ENCODE measurements at regions not wholly inside any gene's neighbourhood (a gene's known extent, or its start where the extent isn't known, plus 50 kb on each side); places are given as distances from the start of the nearest gene placed in this dataset.
"Not testable (repeated sequence)": the region's sequence is repeated elsewhere in the genome, so short reads cannot be mapped to it uniquely, and the experiment has no call there.

DNA sequence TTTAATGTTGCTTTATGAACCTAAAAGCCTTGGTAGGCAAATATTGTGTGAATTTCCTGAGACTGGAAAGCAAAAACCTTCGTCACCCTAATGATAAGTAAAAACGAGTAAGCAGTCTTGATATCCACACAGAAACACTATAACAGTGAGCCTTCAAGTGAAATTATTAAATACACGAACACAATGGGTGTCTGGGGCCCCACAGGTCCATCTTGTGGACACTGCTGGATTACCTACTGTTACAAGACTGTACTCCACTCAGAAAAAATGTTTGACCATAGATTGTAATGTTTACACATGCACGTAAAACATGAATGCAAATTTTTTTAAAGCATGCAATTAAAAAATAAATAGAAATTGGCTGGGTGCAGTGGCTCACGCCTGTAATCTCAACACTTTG is 466.9 kb downstream of the CD83 start:
- ATAC-seq (ENCODE audit: low read depth) = no peak
- DNase-seq = no peak
- peaks cover 14% of the 10 kb centered on the region for H3K9me3 Mint-ChIP-seq
- no peaks in the 10 kb centered on the region for H3K4me1 Mint-ChIP-seq
- no peak overlapping the region for H3K4me3 Mint-ChIP-seq
- H3K27ac Mint-ChIP-seq = no peak overlapping the region
- H3K27me3 Mint-ChIP-seq = peaks cover 10% of the 10 kb centered on the region
- H3K36me3 Mint-ChIP-seq = peaks cover 1% of the 10 kb centered on the region
- POLR2A ChIA-PET = no interaction called here

DNA sequence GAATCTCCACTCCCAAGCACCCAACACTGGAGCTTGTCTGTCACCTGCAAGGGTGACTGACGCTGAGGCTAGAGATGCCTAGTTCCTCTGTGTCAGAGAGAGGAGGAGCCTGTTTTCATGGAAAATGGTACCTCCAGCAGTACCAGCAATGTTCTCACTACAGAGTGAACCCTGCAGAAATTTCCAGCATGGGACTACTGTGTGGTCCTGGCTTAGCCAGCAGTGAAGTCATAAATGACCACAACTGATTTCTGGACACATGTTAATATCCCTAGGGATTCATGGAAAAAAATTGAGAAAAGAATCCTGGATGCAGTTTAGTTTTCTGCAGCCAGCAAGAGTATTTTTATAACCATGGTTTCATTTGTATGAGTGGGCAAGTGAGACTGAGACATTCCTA is 468.1 kb downstream of the CD83 start:
- H3K4me3 Mint-ChIP-seq = no peak overlapping the region
- H3K9me3 Mint-ChIP-seq = peaks cover 13% of the 10 kb centered on the region
- H3K27ac Mint-ChIP-seq = no peak overlapping the region
- H3K4me1 Mint-ChIP-seq = no peaks in the 10 kb centered on the region
- H3K36me3 Mint-ChIP-seq = peaks cover 1% of the 10 kb centered on the region
- POLR2A ChIA-PET = no interaction called here
- H3K27me3 Mint-ChIP-seq = peaks cover 10% of the 10 kb centered on the region
- ATAC-seq (ENCODE audit: low read depth) (no peak), DNase-seq (no peak)

DNA sequence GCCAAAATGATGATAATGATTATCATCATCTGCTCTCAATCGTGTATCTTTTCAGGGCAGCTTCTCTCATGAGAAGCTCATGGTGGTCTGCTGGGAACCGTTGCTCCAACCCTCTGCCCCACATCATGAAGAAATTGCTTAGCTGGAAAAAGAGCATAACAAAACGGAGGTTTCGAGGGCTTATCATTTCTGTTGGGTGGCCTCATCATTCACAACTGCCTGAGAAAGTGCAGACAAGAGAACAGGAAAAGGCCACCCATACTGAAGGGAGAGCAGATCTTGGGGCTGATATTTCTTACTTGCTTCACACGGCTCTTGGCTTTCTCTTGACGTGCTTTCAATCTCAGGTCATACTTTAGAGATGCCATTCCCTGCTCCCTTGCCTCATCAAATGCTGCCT is 471.6 kb downstream of the CD83 start:
- Mint-ChIP-seq H3K4me1 (no peaks in the 10 kb centered on the region), H3K36me3 (peaks cover 1% of the 10 kb centered on the region), H3K9me3 (peaks cover 9% of the 10 kb centered on the region), H3K27ac (no peak overlapping the region), H3K4me3 (no peak overlapping the region), H3K27me3 (peaks cover 5% of the 10 kb centered on the region)
- ATAC-seq (ENCODE audit: low read depth) (no peak), DNase-seq (no peak)
- POLR2A ChIA-PET = no interaction called here

DNA sequence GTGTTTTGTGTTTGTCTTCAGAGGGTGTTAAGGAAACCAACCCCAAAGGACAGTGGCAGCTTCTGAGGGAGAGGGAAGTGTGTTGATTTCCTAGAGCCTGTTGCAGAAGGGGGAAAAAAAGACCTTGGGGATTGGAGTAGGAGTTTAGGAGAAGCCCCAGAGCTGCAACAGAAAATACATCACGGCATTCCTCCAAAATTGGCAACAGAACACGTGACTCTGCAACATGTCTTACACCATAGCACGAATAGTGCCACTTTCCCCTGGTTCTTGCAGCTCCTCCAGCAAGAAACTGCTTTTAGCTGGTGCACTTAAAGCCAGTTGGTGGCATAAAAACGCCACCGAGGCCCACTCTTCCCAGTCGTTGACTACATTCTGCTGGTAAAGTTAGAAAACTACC is 473.0 kb downstream of the CD83 start:
- no peaks in the 10 kb centered on the region for H3K4me1 Mint-ChIP-seq
- H3K27ac Mint-ChIP-seq = no peak overlapping the region
- DNase-seq = no peak
- POLR2A ChIA-PET = no interaction called here
- peaks cover 9% of the 10 kb centered on the region for H3K9me3 Mint-ChIP-seq
- H3K4me3 Mint-ChIP-seq = no peak overlapping the region
- ATAC-seq (ENCODE audit: low read depth) = no peak
- H3K27me3 Mint-ChIP-seq = peaks cover 5% of the 10 kb centered on the region
- peaks cover 1% of the 10 kb centered on the region for H3K36me3 Mint-ChIP-seq

DNA sequence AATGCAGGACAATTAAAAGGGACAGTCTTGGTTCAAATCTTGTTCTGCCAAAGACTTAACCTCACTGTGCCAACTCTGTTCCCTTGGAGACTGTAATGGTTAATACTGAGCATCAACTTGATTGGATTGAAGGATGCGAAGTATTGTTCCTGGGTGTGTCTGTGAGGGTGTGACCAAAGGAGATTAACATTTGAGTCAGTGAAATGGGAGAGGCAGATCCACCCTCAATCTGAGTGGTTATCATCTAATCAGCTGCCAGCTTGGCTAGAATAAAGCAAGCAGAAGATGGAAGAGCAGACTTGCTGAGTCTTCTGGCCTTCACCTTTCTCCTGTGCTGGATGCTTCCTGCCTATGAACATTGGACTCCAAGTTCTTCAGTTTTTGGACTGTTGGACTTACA is 474.4 kb downstream of the CD83 start:
- Mint-ChIP-seq H3K27me3 (no peaks in the 10 kb centered on the region), H3K27ac (no peak overlapping the region), H3K4me1 (peaks cover 5% of the 10 kb centered on the region), H3K4me3 (no peak overlapping the region), H3K9me3 (peaks cover 4% of the 10 kb centered on the region), H3K36me3 (peaks cover 1% of the 10 kb centered on the region)
- no peak for DNase-seq
- no peak for ATAC-seq (ENCODE audit: low read depth)
- POLR2A ChIA-PET = no interaction called here

DNA sequence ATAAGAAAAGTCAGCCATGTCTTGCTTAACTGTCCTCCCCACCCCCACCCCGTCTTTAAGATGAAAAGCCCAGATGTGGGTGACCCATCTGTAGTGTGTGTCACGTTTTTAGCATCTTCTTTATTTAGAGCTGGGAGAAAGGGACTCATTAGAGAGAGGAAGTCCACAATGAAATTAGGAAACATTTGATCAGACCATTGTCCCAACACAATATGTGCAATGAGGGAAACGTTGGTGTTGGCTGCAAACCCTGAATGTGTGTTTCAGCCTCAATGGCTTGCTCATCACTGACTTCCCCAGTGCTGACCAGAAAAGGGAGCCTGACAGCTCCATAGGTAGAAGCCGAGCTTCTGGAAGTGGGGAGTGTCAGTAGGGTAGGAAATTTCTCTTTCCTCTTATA is 475.7 kb downstream of the CD83 start:
- H3K36me3 Mint-ChIP-seq = peaks cover 3% of the 10 kb centered on the region
- no peak overlapping the region for H3K4me3 Mint-ChIP-seq
- ATAC-seq (ENCODE audit: low read depth) (no peak), DNase-seq (no peak)
- peaks cover 1% of the 10 kb centered on the region for H3K9me3 Mint-ChIP-seq
- H3K27me3 Mint-ChIP-seq = no peaks in the 10 kb centered on the region
- H3K4me1 Mint-ChIP-seq = peaks cover 5% of the 10 kb centered on the region
- no peak overlapping the region for H3K27ac Mint-ChIP-seq
- POLR2A ChIA-PET = no interaction called here

DNA sequence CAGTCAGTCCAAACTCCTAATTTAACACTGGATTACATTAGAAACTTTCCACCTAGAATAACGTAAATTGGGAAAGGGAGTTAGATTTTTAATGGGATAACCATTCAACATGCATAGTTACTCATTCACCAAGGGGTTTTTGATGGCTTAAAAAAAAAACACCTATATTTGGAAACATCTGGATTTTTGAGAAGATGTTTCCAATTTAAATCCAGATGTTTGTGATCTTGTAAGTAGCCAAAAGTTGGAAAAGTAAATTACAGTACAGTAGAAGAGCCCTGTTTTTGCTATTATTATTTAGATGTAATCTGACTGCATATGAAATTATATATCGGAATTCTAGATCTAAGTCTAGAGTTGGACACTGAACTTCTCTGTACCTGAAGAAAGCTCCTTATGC is 478.2 kb downstream of the CD83 start:
- H3K4me3 Mint-ChIP-seq = no peak overlapping the region
- peaks cover 5% of the 10 kb centered on the region for H3K9me3 Mint-ChIP-seq
- H3K27me3 Mint-ChIP-seq = no peaks in the 10 kb centered on the region
- POLR2A ChIA-PET = no interaction called here
- DNase-seq (no peak), ATAC-seq (ENCODE audit: low read depth) (no peak)
- peaks cover 5% of the 10 kb centered on the region for H3K4me1 Mint-ChIP-seq
- H3K27ac Mint-ChIP-seq = no peak overlapping the region
- peaks cover 3% of the 10 kb centered on the region for H3K36me3 Mint-ChIP-seq

DNA sequence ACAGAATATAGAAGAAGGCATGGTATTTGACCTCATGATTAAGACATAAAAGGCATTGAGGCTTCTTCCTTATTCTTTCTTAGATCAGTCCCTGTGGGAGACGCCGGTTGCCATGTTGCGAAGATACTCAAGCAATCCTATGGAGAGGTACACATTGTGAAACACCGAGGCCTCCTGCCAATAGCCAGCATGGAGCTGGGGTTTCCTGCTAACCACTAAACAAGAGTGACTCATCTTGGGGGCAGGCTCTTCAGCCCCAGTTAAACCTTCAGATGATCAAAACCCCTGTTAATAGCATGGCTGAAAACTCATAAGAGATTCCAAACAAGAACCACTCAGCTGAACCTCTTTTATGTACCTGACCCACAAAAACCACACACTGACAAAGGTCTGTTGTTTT is 478.8 kb downstream of the CD83 start:
- Mint-ChIP-seq H3K4me1 (peaks cover 5% of the 10 kb centered on the region), H3K27ac (no peak overlapping the region), H3K36me3 (peaks cover 3% of the 10 kb centered on the region), H3K27me3 (no peaks in the 10 kb centered on the region), H3K9me3 (peaks cover 5% of the 10 kb centered on the region), H3K4me3 (no peak overlapping the region)
- ATAC-seq (ENCODE audit: low read depth) = no peak
- POLR2A ChIA-PET = no interaction called here
- no peak for DNase-seq

DNA sequence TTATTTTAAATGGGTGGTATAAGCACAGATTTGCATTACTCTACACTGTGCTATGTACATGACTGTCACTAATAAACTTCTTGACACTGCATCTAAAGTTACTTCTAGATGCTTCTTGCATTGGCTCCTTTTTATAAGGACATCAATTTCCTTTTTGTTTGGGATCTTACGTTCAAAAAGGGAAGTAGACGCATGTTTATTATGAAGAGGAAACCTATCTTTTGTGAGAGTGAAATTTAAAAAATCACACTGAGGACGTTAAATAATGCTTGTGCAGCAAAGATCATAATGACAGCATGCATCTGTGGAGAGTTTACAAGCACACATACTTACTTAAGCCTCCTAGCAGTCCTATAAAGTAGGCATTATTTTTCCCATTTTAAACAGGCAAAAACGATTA is 479.5 kb downstream of the CD83 start:
- Mint-ChIP-seq H3K36me3 (peaks cover 3% of the 10 kb centered on the region), H3K9me3 (peaks cover 5% of the 10 kb centered on the region), H3K27ac (no peak overlapping the region), H3K4me1 (peaks cover 5% of the 10 kb centered on the region), H3K27me3 (no peaks in the 10 kb centered on the region), H3K4me3 (no peak overlapping the region)
- DNase-seq (no peak), ATAC-seq (ENCODE audit: low read depth) (no peak)
- POLR2A ChIA-PET = no interaction called here

DNA sequence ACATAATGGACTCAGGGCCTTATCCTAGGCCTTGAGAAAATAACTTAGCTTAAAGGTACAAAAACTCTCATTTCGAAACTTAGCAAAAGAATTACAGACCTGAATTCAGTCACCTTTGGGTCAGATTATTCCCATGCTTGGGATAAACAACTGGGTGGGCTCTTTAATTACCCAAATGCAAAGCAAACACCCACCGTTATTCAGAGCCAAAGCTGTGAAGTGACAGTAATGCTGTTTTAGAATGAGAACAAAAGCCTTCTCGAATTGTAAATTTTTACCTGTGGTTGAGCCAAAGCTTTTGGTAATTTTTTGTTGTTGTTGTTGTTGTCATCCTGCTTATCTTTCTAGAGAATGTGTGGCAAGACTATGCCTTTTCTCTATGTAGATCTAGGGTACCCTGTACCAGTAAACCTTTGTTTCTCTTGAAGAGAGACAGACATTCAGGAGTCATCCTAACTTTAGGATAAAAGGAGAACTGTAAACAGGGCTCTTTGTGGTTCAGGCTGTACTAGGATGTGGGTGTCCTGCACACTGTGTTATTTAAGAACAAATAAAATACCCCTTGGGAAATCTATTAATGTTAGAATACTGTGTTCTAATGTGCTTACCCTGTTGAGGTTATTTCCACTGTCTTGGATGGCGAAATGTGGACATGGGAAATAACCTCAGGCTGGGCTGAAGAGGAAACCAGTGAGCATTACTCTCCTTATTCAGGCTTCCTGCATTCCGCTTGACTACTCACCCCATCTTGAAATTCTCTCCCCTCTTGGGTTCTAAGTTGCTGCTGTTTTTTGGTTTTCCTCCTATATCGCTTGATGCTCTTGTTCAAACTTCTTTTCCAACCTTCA is 480.7 kb downstream of the CD83 start:
- no peak overlapping the region for H3K4me3 Mint-ChIP-seq
- POLR2A ChIA-PET = no interaction called here
- H3K27me3 Mint-ChIP-seq = no peaks in the 10 kb centered on the region
- ATAC-seq (ENCODE audit: low read depth) = no peak
- DNase-seq = no peak
- peaks cover 5% of the 10 kb centered on the region for H3K9me3 Mint-ChIP-seq
- no peak overlapping the region for H3K27ac Mint-ChIP-seq
- peaks cover 5% of the 10 kb centered on the region for H3K4me1 Mint-ChIP-seq
- H3K36me3 Mint-ChIP-seq = peaks cover 3% of the 10 kb centered on the region

DNA sequence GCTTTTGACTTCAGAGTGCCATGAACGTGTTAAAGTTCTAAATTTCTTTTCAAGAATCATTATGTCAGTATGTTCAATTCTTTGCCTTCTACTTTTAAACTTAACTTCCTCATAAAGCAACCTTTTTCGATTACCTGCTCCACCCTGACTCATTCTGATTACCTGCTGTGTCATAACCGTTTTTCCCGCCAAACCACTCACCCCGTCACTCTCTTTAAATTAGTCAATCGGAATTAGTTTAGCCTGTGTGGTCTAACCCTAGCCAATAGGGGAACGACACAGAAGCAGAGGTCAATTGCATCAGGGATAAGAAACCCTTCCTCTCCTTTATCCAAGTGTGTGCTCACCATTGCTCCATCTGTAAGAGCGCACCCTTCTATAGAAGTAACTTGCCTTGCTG is 482.7 kb downstream of the CD83 start:
- H3K36me3 Mint-ChIP-seq; ATAC-seq (ENCODE audit: low read depth); DNase-seq: not testable (repeated sequence)

DNA sequence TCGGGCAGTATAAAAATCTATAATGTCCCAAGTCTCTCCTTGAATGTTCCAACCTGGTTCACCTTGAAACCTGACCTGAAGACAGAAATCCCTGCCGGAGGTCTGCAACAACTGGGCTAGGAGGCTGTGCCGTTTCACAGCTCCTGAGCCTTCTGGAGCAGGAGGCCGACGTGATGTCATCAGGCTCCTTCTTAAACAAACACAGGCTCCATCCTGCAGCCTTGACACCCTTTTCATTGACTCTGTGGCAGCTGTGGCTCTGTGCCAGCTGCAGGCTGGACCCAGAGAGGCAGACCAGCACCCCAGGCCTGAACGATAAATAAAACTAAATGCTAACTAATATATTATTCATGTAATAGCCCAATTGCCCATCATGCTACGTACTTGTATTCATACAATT is 483.9 kb downstream of the CD83 start:
- DNase-seq = no peak
- Mint-ChIP-seq H3K36me3 (peaks cover 3% of the 10 kb centered on the region), H3K4me1 (peaks cover 2% of the 10 kb centered on the region), H3K9me3 (peaks cover 7% of the 10 kb centered on the region), H3K27ac (no peak overlapping the region), H3K27me3 (peaks cover 4% of the 10 kb centered on the region), H3K4me3 (no peak overlapping the region)
- POLR2A ChIA-PET = no interaction called here
- no peak for ATAC-seq (ENCODE audit: low read depth)

More for the DNA sequence above, 482.7 kb downstream of the CD83 start:
- H3K27ac Mint-ChIP-seq, H3K4me1 Mint-ChIP-seq, H3K27me3 Mint-ChIP-seq, H3K9me3 Mint-ChIP-seq, H3K4me3 Mint-ChIP-seq, POLR2A ChIA-PET: not testable (repeated sequence)

DNA sequence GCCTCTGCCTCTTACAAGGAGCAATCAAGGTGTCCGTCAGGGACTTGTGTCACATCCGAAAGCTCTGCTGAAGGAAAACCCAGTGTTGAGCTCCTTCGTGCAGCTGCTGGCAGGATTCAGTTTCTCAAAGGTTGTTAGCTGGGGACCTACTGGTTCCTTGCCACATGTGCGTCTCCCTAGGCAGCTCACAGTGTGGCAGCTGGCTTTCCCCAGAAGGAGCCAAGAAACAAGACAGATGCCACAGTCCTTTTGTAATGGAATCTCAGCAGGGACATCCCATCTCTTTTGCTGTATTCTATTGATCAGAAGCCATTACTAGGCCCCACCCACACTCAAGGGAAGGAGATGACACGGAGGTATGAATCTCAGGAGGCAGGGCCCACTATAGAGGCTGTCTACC is 488.8 kb downstream of the CD83 start:
- no peak for DNase-seq
- POLR2A ChIA-PET = no interaction called here
- H3K27ac Mint-ChIP-seq = no peak overlapping the region
- H3K27me3 Mint-ChIP-seq = peaks cover 4% of the 10 kb centered on the region
- H3K4me1 Mint-ChIP-seq = no peaks in the 10 kb centered on the region
- ATAC-seq (ENCODE audit: low read depth) = no peak
- no peak overlapping the region for H3K4me3 Mint-ChIP-seq
- peaks cover 3% of the 10 kb centered on the region for H3K36me3 Mint-ChIP-seq
- H3K9me3 Mint-ChIP-seq = peaks cover 2% of the 10 kb centered on the region

DNA sequence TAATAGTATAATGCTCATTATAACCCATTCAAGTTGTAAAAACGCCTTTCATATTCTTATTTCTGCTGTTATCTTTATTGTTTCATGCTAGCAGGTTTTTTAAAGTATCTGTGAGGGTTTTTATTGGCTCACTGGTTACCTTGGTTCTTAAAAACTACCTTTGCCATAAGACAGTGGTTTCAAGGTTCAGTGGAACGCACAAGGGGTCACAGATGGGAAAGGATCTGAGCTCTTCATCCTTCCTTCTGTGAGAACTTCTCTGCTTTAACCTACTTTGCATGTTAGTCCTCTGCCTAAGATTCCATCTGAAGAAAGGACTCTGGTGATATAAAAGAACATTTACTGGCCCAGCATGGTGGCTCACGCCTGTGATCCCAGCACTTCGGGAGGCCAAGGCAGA is 492.6 kb downstream of the CD83 start:
- ATAC-seq (ENCODE audit: low read depth) = no peak
- Mint-ChIP-seq H3K9me3 (peaks cover 1% of the 10 kb centered on the region), H3K36me3 (peaks cover 4% of the 10 kb centered on the region)

More for the DNA sequence above, 492.6 kb downstream of the CD83 start:
- POLR2A ChIA-PET = no interaction called here
- Mint-ChIP-seq H3K4me1 (peaks cover 5% of the 10 kb centered on the region), H3K27ac (no peak overlapping the region), H3K27me3 (peaks cover 16% of the 10 kb centered on the region), H3K4me3 (no peak overlapping the region)
- no peak for DNase-seq

Measured in activated naive CD8-positive, alpha-beta T cell treated with anti-CD3 and anti-CD28 coated beads, Interleukin-2, amount 10 ng/mL, durations not matched to agents 7 days and 5 days (primary cell).